MM.1S (cell line): ENCODE measurements at regions not wholly inside any gene's neighbourhood (a gene's known extent, or its start where the extent isn't known, plus 50 kb on each side); places are given as distances from the start of the nearest gene placed in this dataset.

Experiments used
- EZH2 ChIP-seq: fragments of 300-600 bp; sonication (generic); optimal IDR thresholded peaks from 2 replicates; pipeline ENCODE3; 2017; ENCODE audit warnings: low read depth, mild to moderate bottlenecking, antibody characterized with exemption, low read length, mixed read lengths
- EZH2phosphoT487 ChIP-seq: fragments of 300-600 bp; sonication (generic); IDR thresholded peaks from 2 replicates; pipeline ENCODE4 v1.6.1; 2018; ENCODE audit warnings: antibody characterized with exemption, low read length
- TF ChIP-seq, protein P1 (sequence below): fragments of 300-600 bp; sonication (generic); IDR thresholded peaks from 2 replicates; pipeline ENCODE4 v1.5.1; 2016; ENCODE audit warnings: antibody characterized with exemption, low read length, mixed read lengths

DNA sequence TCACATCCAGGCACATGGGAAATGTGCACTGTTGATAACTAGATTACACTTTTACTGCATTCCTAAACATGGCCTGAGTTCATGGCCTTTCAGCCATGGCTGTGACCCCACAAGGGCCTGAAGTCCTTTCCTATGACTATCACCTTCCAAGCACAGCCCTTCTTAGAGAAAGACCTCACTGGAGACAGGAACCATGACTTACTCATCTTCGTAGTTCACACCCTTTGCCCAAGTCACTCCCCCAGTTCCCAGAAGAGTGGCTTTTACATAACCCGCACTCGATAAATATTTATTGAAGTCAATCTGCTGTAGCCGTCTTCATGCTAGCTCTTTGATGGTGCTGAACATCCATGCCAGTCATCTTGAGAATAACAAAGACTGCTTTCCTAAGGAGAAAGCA, 632.5 kb upstream of the NRP1 start:
- TF ChIP-seq EZH2 (no peak), EZH2phosphoT487 (no peak)
- TF ChIP-seq, protein P1, sequence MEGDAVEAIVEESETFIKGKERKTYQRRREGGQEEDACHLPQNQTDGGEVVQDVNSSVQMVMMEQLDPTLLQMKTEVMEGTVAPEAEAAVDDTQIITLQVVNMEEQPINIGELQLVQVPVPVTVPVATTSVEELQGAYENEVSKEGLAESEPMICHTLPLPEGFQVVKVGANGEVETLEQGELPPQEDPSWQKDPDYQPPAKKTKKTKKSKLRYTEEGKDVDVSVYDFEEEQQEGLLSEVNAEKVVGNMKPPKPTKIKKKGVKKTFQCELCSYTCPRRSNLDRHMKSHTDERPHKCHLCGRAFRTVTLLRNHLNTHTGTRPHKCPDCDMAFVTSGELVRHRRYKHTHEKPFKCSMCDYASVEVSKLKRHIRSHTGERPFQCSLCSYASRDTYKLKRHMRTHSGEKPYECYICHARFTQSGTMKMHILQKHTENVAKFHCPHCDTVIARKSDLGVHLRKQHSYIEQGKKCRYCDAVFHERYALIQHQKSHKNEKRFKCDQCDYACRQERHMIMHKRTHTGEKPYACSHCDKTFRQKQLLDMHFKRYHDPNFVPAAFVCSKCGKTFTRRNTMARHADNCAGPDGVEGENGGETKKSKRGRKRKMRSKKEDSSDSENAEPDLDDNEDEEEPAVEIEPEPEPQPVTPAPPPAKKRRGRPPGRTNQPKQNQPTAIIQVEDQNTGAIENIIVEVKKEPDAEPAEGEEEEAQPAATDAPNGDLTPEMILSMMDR, result no peak
